ENCODE measurements at regions not wholly inside any gene's neighbourhood (a gene's known extent, or its start where the extent isn't known, plus 50 kb on each side); places are given as distances from the start of the nearest gene placed in this dataset.

DNA sequence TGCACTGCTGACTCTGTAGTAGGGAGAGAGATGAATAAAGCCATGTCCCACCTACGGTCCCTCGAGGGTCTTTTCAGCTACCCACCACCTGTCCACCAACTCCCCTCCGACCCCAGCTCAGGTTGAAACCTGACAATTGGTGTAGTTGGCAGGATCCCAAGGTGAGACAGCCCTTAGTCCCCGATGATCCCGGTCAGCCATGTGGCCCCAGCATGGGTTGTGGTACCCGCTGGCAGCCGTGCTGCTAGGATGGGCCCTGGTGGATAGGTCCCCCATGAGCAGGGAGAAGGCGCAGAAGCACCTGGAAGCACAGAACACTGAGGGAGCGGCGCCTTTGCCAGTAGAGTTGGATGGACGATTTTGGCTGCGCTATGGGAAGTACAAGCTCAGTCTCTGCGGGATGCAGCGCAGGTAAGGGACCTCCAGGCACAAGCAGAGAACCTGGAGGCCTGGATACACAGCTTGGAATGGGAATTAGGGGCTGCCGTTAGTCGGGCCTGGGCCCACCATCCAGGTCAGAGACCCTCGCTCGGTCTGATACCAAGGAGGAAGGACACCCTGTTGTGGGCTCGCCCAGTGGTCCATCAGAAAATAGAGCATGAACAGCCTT lies 694.6 kb upstream of the AGA start:
- DNase-seq (ENCODE audit: low spot score in 2 of 2) (no peak), ATAC-seq (replicated peaks; ENCODE audit: extremely low read depth, poor library complexity, severe bottlenecking) (no peak)
- no peak overlapping the region for H3K27ac Mint-ChIP-seq (ENCODE audit: low read depth)
- H3K27me3 Mint-ChIP-seq, result no peaks in the 10 kb centered on the region
- peaks cover 22% of the 10 kb centered on the region for H3K9me3 Mint-ChIP-seq
- no peak overlapping the region for H3K4me3 Mint-ChIP-seq
- H3K4me1 Mint-ChIP-seq, result no peaks in the 10 kb centered on the region
- H3K36me3 Mint-ChIP-seq (ENCODE audit: insufficient read depth), result no peaks in the 10 kb centered on the region

GRCh38 chr4:178137732-178138471 lies 695.7 kb upstream of the AGA start:
- H3K27ac Mint-ChIP-seq (ENCODE audit: low read depth), result no peak overlapping the region
- DNase-seq (ENCODE audit: low spot score in 2 of 2), result no peak
- peaks cover 24% of the 10 kb centered on the region for H3K9me3 Mint-ChIP-seq
- H3K36me3 Mint-ChIP-seq (ENCODE audit: insufficient read depth), result no peaks in the 10 kb centered on the region
- ATAC-seq (replicated peaks; ENCODE audit: extremely low read depth, poor library complexity, severe bottlenecking), result no peak
- H3K4me3 Mint-ChIP-seq, result no peak overlapping the region
- no peaks in the 10 kb centered on the region for H3K27me3 Mint-ChIP-seq
- H3K4me1 Mint-ChIP-seq, result no peaks in the 10 kb centered on the region

GRCh38 chr4:178138491-178138890 lies 696.3 kb upstream of the AGA start:
- Mint-ChIP-seq H3K4me1 (no peaks in the 10 kb centered on the region), H3K27ac (ENCODE audit: low read depth) (no peak overlapping the region), H3K4me3 (no peak overlapping the region), H3K36me3 (ENCODE audit: insufficient read depth) (no peaks in the 10 kb centered on the region), H3K9me3 (peaks cover 23% of the 10 kb centered on the region), H3K27me3 (no peaks in the 10 kb centered on the region)
- DNase-seq (ENCODE audit: low spot score in 2 of 2), result no peak
- ATAC-seq (replicated peaks; ENCODE audit: extremely low read depth, poor library complexity, severe bottlenecking), result no peak

GRCh38 chr4:178140326-178140915 lies 698.2 kb upstream of the AGA start:
- H3K9me3 Mint-ChIP-seq, result peaks cover 11% of the 10 kb centered on the region
- ATAC-seq (replicated peaks; ENCODE audit: extremely low read depth, poor library complexity, severe bottlenecking) (no peak), DNase-seq (ENCODE audit: low spot score in 2 of 2) (no peak)
- H3K27me3 Mint-ChIP-seq, result no peaks in the 10 kb centered on the region
- H3K4me3 Mint-ChIP-seq, result no peak overlapping the region
- no peaks in the 10 kb centered on the region for H3K36me3 Mint-ChIP-seq (ENCODE audit: insufficient read depth)
- H3K27ac Mint-ChIP-seq (ENCODE audit: low read depth), result no peak overlapping the region
- no peaks in the 10 kb centered on the region for H3K4me1 Mint-ChIP-seq

GRCh38 chr4:178142724-178143123 lies 700.5 kb upstream of the AGA start:
- Mint-ChIP-seq H3K9me3 (peaks cover 16% of the 10 kb centered on the region), H3K27me3 (no peaks in the 10 kb centered on the region), H3K4me1 (no peaks in the 10 kb centered on the region), H3K36me3 (ENCODE audit: insufficient read depth) (no peaks in the 10 kb centered on the region), H3K27ac (ENCODE audit: low read depth) (no peak overlapping the region), H3K4me3 (no peak overlapping the region)
- ATAC-seq (replicated peaks; ENCODE audit: extremely low read depth, poor library complexity, severe bottlenecking) (no peak), DNase-seq (ENCODE audit: low spot score in 2 of 2) (no peak)

- H3K9me3 Mint-ChIP-seq, result peaks cover 11% of the 10 kb centered on the region
- H3K27ac Mint-ChIP-seq (ENCODE audit: low read depth), result no peak overlapping the region
- ATAC-seq (replicated peaks; ENCODE audit: extremely low read depth, poor library complexity, severe bottlenecking) (no peak), DNase-seq (ENCODE audit: low spot score in 2 of 2) (no peak)
- no peak overlapping the region for H3K4me3 Mint-ChIP-seq
- H3K27me3 Mint-ChIP-seq, result no peaks in the 10 kb centered on the region
- no peaks in the 10 kb centered on the region for H3K4me1 Mint-ChIP-seq
- no peaks in the 10 kb centered on the region for H3K36me3 Mint-ChIP-seq (ENCODE audit: insufficient read depth)
Observed at GRCh38 chr4:178148106-178148505, 705.9 kb upstream of the AGA start.

GRCh38 chr4:178165251-178165950 lies 723.2 kb upstream of the AGA start:
- H3K9me3 Mint-ChIP-seq, result peaks cover 17% of the 10 kb centered on the region
- H3K4me3 Mint-ChIP-seq, result no peak overlapping the region
- DNase-seq (ENCODE audit: low spot score in 2 of 2), result no peak
- no peak overlapping the region for H3K27ac Mint-ChIP-seq (ENCODE audit: low read depth)
- H3K27me3 Mint-ChIP-seq, result no peaks in the 10 kb centered on the region
- no peak for ATAC-seq (replicated peaks; ENCODE audit: extremely low read depth, poor library complexity, severe bottlenecking)
- H3K36me3 Mint-ChIP-seq (ENCODE audit: insufficient read depth), result no peaks in the 10 kb centered on the region
- no peaks in the 10 kb centered on the region for H3K4me1 Mint-ChIP-seq

GRCh38 chr4:178165951-178166308 lies 723.7 kb upstream of the AGA start:
- H3K4me3 Mint-ChIP-seq, result no peak overlapping the region
- ATAC-seq (replicated peaks; ENCODE audit: extremely low read depth, poor library complexity, severe bottlenecking), result no peak

DNA sequence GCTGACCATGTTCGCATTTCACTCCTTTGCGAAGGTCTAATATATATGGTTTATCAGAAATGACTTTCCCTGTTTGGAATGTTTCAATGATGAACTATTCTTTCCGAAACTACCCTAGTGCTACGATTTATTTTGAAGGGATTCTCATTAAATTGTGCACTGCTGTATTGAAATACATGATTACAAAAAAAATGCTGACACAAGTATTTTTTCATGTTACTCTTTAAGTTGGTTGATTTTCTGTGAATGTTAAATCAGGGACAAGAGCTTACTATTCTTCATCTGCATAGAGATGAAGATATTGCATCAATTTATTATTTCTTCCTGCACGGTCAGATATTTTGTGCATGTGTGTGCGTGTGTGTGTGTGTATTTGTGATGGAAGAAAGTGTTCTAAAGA lies 731.5 kb upstream of the AGA start:
- no peaks in the 10 kb centered on the region for H3K4me1 Mint-ChIP-seq
- H3K27me3 Mint-ChIP-seq, result no peaks in the 10 kb centered on the region
- H3K4me3 Mint-ChIP-seq, result no peak overlapping the region
- H3K9me3 Mint-ChIP-seq, result no peaks in the 10 kb centered on the region
- H3K36me3 Mint-ChIP-seq (ENCODE audit: insufficient read depth), result no peaks in the 10 kb centered on the region
- no peak for DNase-seq (ENCODE audit: low spot score in 2 of 2)
- H3K27ac Mint-ChIP-seq (ENCODE audit: low read depth), result no peak overlapping the region
- no peak for ATAC-seq (replicated peaks; ENCODE audit: extremely low read depth, poor library complexity, severe bottlenecking)

More at GRCh38 chr4:178165951-178166308, 723.7 kb upstream of the AGA start:
- Mint-ChIP-seq H3K9me3 (peaks cover 17% of the 10 kb centered on the region), H3K36me3 (ENCODE audit: insufficient read depth) (no peaks in the 10 kb centered on the region), H3K27me3 (no peaks in the 10 kb centered on the region), H3K4me1 (no peaks in the 10 kb centered on the region), H3K27ac (ENCODE audit: low read depth) (no peak overlapping the region)
- DNase-seq (ENCODE audit: low spot score in 2 of 2), result no peak

GRCh38 chr4:178174756-178175155 lies 732.5 kb upstream of the AGA start:
- Mint-ChIP-seq H3K27me3 (no peaks in the 10 kb centered on the region), H3K9me3 (no peaks in the 10 kb centered on the region), H3K27ac (ENCODE audit: low read depth) (no peak overlapping the region), H3K36me3 (ENCODE audit: insufficient read depth) (no peaks in the 10 kb centered on the region), H3K4me1 (no peaks in the 10 kb centered on the region), H3K4me3 (no peak overlapping the region)
- no peak for DNase-seq (ENCODE audit: low spot score in 2 of 2)
- ATAC-seq (replicated peaks; ENCODE audit: extremely low read depth, poor library complexity, severe bottlenecking), result no peak

DNA sequence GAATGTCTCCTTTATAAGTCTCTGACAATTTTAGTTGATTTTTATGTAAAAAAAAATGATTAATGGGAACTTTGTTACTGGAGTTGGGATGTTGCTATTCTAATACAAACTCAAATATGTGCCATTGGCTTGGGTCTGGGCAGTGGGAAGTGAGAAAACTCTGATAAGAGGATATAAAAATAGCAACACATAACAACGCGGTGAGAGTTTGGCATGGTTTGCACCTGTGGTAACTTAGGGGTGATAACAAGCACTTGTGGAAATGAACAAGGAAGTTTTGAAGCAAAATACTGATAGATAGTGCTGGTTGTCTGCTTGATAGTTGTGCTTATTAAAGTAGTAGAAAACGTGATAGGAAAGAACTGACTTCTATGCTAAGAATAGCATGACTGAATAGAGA lies 743.3 kb upstream of the AGA start:
- Mint-ChIP-seq H3K27ac (ENCODE audit: low read depth) (no peak overlapping the region), H3K27me3 (no peaks in the 10 kb centered on the region), H3K4me1 (no peaks in the 10 kb centered on the region), H3K4me3 (no peak overlapping the region), H3K9me3 (peaks cover 33% of the 10 kb centered on the region), H3K36me3 (ENCODE audit: insufficient read depth) (no peaks in the 10 kb centered on the region)
- ATAC-seq (replicated peaks; ENCODE audit: extremely low read depth, poor library complexity, severe bottlenecking) (no peak), DNase-seq (ENCODE audit: low spot score in 2 of 2) (no peak)

DNA sequence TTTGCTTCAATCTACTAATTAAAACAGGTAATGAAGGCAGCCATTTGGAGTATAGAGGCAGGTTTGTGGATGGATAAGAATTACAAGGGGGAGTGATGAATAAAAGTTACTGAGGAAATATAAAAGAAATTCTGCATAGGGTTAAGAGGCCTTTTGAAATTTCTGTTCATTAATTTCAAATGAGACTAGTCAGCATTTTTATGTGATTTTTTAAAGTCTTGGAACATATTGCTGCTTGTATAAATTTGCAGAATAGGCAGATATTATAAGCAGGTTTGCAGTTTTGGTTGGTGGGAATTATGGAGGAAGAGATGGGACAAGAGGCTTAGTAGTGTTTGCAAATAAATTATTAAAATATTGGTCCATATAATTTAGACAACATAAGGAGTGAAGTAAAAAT lies 750.4 kb upstream of the AGA start:
- H3K4me3 Mint-ChIP-seq, result no peak overlapping the region
- no peaks in the 10 kb centered on the region for H3K4me1 Mint-ChIP-seq
- H3K9me3 Mint-ChIP-seq, result peaks cover 42% of the 10 kb centered on the region
- no peaks in the 10 kb centered on the region for H3K27me3 Mint-ChIP-seq
- no peak for DNase-seq (ENCODE audit: low spot score in 2 of 2)
- H3K36me3 Mint-ChIP-seq (ENCODE audit: insufficient read depth), result no peaks in the 10 kb centered on the region
- H3K27ac Mint-ChIP-seq (ENCODE audit: low read depth), result no peak overlapping the region
- ATAC-seq (replicated peaks; ENCODE audit: extremely low read depth, poor library complexity, severe bottlenecking), result no peak

All from central memory CD8-positive, alpha-beta T cell (primary cell).